Panc1 (cell line): ENCODE measurements at regions not wholly inside any gene's neighbourhood (a gene's known extent, or its start where the extent isn't known, plus 50 kb on each side); places are given as distances from the start of the nearest gene placed in this dataset.

ENCODE experiments used
- ATAC-seq: fragments of 200-7000 bp; cut with Tn5 transposase; 2 replicates; pipeline ENCODE4 v1.9.1; 2020; ENCODE audit warnings: mild to moderate bottlenecking, moderate library complexity
- BruUV-seq: library from RNA; stranded (reverse); fragments of 400-500 nt; replicated peaks from 2 replicates; lab custom pipeline; 2021; lab: Mats Ljungman, UMichigan
- CTCF ChIA-PET: fragments of 300-600 bp; sonication (Branson Sonifier 250); formaldehyde crosslinking; loops from one replicate; lab custom pipeline; 2022; ENCODE audit warnings: antibody characterized with exemption; lab: Charles Lee
- POLR2A ChIA-PET: fragments of 300-600 bp; sonication (Branson Sonifier 250); formaldehyde crosslinking; loops from one replicate; lab custom pipeline; 2022; ENCODE audit warnings: antibody characterized with exemption; lab: Charles Lee
- DNase-seq: peaks from one replicate; pipeline ENCODE4 v3.0.0-alpha.2; 2010; ENCODE audit warnings: low read depth, low spot score
- H3K27ac ChIP-seq: 2 replicates; pipeline ENCODE4 v1.5.1; 2011; ENCODE audit warnings: mild to moderate bottlenecking, low read length, inconsistent platforms
- H3K27me3 ChIP-seq: fragments of 200-500 bp; sonication (Bioruptor generic); 2 replicates; pipeline ENCODE4 v1.6.0; 2014; ENCODE audit warnings: low read length, inconsistent platforms; ENCODE audit not compliant: control insufficient read depth, insufficient read depth
- H3K36me3 ChIP-seq: fragments of 200-500 bp; sonication (Bioruptor generic); 2 replicates; pipeline ENCODE4 v1.5.1; 2014; ENCODE audit warnings: inconsistent platforms, mild to moderate bottlenecking, low read length, moderate library complexity; ENCODE audit not compliant: control insufficient read depth, insufficient read depth
- H3K4me1 ChIP-seq: 2 replicates; pipeline ENCODE4 v1.5.1; 2011; ENCODE audit warnings: inconsistent platforms, mild to moderate bottlenecking, low read length, moderate library complexity; ENCODE audit not compliant: control insufficient read depth, insufficient read depth
- H3K4me3 ChIP-seq, 2 experiments: 2 replicates each; pipeline ENCODE4 v1.5.1; 2011 to 2012; ENCODE audit warnings: low read depth in 2 of 2, low read length in 2 of 2, mild to moderate bottlenecking in 2 of 2, inconsistent platforms in 1 of 2, moderate library complexity in 1 of 2
- H3K9me3 ChIP-seq: fragments of 200-500 bp; sonication (Bioruptor generic); 2 replicates; pipeline ENCODE4 v1.5.1; 2014; ENCODE audit warnings: low read depth, mild to moderate bottlenecking, inconsistent platforms, low read length, moderate library complexity; ENCODE audit not compliant: control insufficient read depth, insufficient read depth
- CTCF ChIP-seq: fragments of 450-650 bp; IDR thresholded peaks from 2 replicates; pipeline ENCODE4 v1.5.1; 2017; ENCODE audit warnings: mild to moderate bottlenecking
- POLR2AphosphoS5 ChIP-seq: IDR thresholded peaks from 2 replicates; pipeline ENCODE4 v1.6.1; 2012; ENCODE audit warnings: mild to moderate bottlenecking, low read depth, low read length, moderate library complexity
- REST ChIP-seq, 2 experiments: IDR thresholded peaks; 2 replicates each; pipeline ENCODE4 v1.6.1; 2011 to 2012; ENCODE audit warnings: low read depth in 2 of 2, control low read depth in 1 of 2, low read length in 1 of 2, mild to moderate bottlenecking in 1 of 2, moderate library complexity in 1 of 2; ENCODE audit not compliant: insufficient read depth in 1 of 2
- SIN3A ChIP-seq: IDR thresholded peaks from 2 replicates; pipeline ENCODE4 v1.6.1; 2012; ENCODE audit warnings: low read depth, mild to moderate bottlenecking, low read length, moderate library complexity, borderline replicate concordance; ENCODE audit not compliant: insufficient read depth
- TCF7L2 ChIP-seq: IDR thresholded peaks from 2 replicates; pipeline ENCODE4 v1.6.1; 2011; ENCODE audit warnings: mild to moderate bottlenecking, low read depth, low read length, inconsistent platforms
- in situ Hi-C: cut with HindIII; loops from 2 replicates; pipeline ENCODE4 v1.10.0; 2016; ENCODE audit warnings: low sequenced_read_pairs, low pct_unique_long_range_greater_than_20kb
- intact Hi-C: fragments of 100-400 bp; cut with micrococcal nuclease; formaldehyde crosslinking; loops from one replicate; pipeline ENCODE4 v1.10.0; 2022; ENCODE audit not compliant: unreplicated experiment

- TF ChIP-seq CTCF (no peak), POLR2AphosphoS5 (no peak), SIN3A (no peak), TCF7L2 (no peak), REST (IDR thresholded peaks at IDR 0.05; ENCODE audit: insufficient read depth in 1 of 2, low read depth in 2 of 2, low read length in 1 of 2) (no peak)
- DNase-seq: no peak
Observed at GRCh38 chr13:106867249-106867648, 299.3 kb upstream of the ARGLU1 start.

GRCh38 chr13:106865716-106866440, 297.9 kb upstream of the ARGLU1 start:
- TF ChIP-seq TCF7L2 (no peak), CTCF (no peak), POLR2AphosphoS5 (no peak), REST (IDR thresholded peaks at IDR 0.05; ENCODE audit: insufficient read depth in 1 of 2, low read depth in 2 of 2, low read length in 1 of 2) (no peak), SIN3A (no peak)
- H3K4me3 ChIP-seq: no peak overlapping the region
- BruUV-seq: no TSS peak
- in situ Hi-C loops: no loop called here
- POLR2A ChIA-PET: no interaction called here
- ATAC-seq (no peak), DNase-seq (no peak)
- H3K36me3 ChIP-seq: no peaks in the 10 kb centered on the region
- H3K27me3 ChIP-seq: no peaks in the 10 kb centered on the region
- H3K9me3 ChIP-seq: no peaks in the 10 kb centered on the region
- CTCF ChIA-PET: no interaction called here
- H3K27ac ChIP-seq: no peak overlapping the region
- intact Hi-C loops: no loop called here
- no peaks in the 10 kb centered on the region for H3K4me1 ChIP-seq

More at GRCh38 chr13:106867249-106867648, 299.3 kb upstream of the ARGLU1 start:
- intact Hi-C loops: no loop called here
- Histone ChIP-seq H3K27ac (no peak overlapping the region), H3K27me3 (no peaks in the 10 kb centered on the region), H3K4me3 (no peak overlapping the region), H3K36me3 (no peaks in the 10 kb centered on the region), H3K4me1 (no peaks in the 10 kb centered on the region), H3K9me3 (no peaks in the 10 kb centered on the region)
- ATAC-seq: no peak
- in situ Hi-C loops: no loop called here
- POLR2A ChIA-PET: no interaction called here
- no TSS peak for BruUV-seq
- CTCF ChIA-PET: no interaction called here
